ENCODE measurements at regions not wholly inside any gene's neighbourhood (a gene's known extent, or its start where the extent isn't known, plus 50 kb on each side); places are given as distances from the start of the nearest gene placed in this dataset.

- Histone ChIP-seq H3K27ac (no peak overlapping the region), H3K36me3 (no peaks in the 10 kb centered on the region), H3K4me3 (no peak overlapping the region), H3K27me3 (no peaks in the 10 kb centered on the region), H3K4me1 (no peaks in the 10 kb centered on the region), H3K9me3 (peaks cover 0 to 10% (median 3%) of the 10 kb centered on the region in 3 donors)
- intact Hi-C loops (cut with DNase I; ENCODE audit: low total_unique reads), result no loop called here
- TF ChIP-seq POLR2A (IDR thresholded peaks at IDR 0.05), result no peak
- no peak for TF ChIP-seq CTCF (IDR thresholded peaks at IDR 0.05 in 4 of 5, conservative IDR thresholded peaks at IDR 0.05 in 1 of 5)
- in situ Hi-C loops (cut with MboI; ENCODE audit: low sequenced_read_pairs in 4 of 4), result no loop called here
- DNase-seq (no peak), ATAC-seq (no peak)
These were observed 181.6 kb upstream of the POU2AF2 start for GRCh38 chr11:111063726-111064517.

- intact Hi-C loops (cut with DNase I; ENCODE audit: low total_unique reads) (no loop called here), in situ Hi-C loops (cut with MboI; ENCODE audit: low sequenced_read_pairs in 4 of 4) (no loop called here)
- H3K27me3 ChIP-seq, result no peaks in the 10 kb centered on the region
- H3K36me3 ChIP-seq, result no peaks in the 10 kb centered on the region
- H3K9me3 ChIP-seq, result no peaks in the 10 kb centered on the region
- no peak overlapping the region for H3K4me3 ChIP-seq
- TF ChIP-seq POLR2A (IDR thresholded peaks at IDR 0.05), result no peak
- TF ChIP-seq CTCF (IDR thresholded peaks at IDR 0.05 in 4 of 5, conservative IDR thresholded peaks at IDR 0.05 in 1 of 5), result no peak
- DNase-seq, result no peak
- no peak overlapping the region for H3K27ac ChIP-seq
- no peak for ATAC-seq
- no peaks in the 10 kb centered on the region for H3K4me1 ChIP-seq
These were observed 183.1 kb upstream of the POU2AF2 start for GRCh38 chr11:111062420-111062819.

DNA sequence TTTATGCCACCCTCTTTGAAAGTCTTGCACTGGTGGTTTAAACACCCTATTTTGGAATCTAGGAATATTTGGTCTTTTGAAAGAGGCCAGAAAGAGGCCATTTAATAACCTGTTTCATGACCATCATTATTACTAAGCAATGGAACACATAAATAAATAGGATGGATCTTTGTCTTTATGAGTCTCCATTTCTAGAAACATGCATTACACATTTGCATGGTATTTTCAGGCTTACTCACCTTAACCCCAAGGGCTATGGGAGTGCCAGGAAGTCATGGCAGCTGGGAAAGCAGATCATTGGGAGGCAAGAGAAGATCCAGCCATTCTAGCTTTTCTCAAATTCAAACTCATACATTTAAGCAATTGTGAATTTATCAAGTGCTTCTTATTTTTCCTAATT is 185.8 kb upstream of the POU2AF2 start:
- intact Hi-C loops (cut with DNase I; ENCODE audit: low total_unique reads), result no loop called here
- Histone ChIP-seq H3K9me3 (no peaks in the 10 kb centered on the region), H3K4me3 (no peak overlapping the region), H3K27me3 (no peaks in the 10 kb centered on the region), H3K4me1 (no peaks in the 10 kb centered on the region), H3K27ac (no peak overlapping the region), H3K36me3 (no peaks in the 10 kb centered on the region)
- in situ Hi-C loops (cut with MboI; ENCODE audit: low sequenced_read_pairs in 4 of 4), result no loop called here
- TF ChIP-seq POLR2A (IDR thresholded peaks at IDR 0.05), result no peak
- no peak for TF ChIP-seq CTCF (IDR thresholded peaks at IDR 0.05 in 4 of 5, conservative IDR thresholded peaks at IDR 0.05 in 1 of 5)
- no peak for ATAC-seq
- DNase-seq, result no peak

DNA sequence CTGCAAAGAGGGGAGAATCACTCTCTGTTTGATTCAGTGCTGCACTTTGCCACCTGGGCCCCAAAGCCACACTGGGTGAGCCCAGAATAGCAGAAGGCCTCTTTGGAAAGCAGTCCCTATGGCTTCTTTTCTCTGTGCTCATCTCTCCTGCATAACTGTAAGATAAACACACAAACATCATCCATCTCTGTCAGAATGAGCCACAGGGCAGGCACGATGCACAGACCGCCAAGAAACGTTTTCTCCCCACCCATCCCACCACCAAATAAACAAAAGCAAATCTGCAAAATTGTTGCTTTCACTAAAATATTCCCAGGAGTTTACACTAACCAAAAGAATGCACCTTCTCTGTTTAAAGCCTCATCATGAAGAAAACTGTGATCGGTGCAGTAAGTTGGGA is 196.4 kb upstream of the POU2AF2 start:
- Histone ChIP-seq H3K4me3 (no peak overlapping the region), H3K4me1 (no peaks in the 10 kb centered on the region), H3K27me3 (no peaks in the 10 kb centered on the region), H3K27ac (no peak overlapping the region), H3K36me3 (no peaks in the 10 kb centered on the region), H3K9me3 (no peaks in the 10 kb centered on the region)
- in situ Hi-C loops (cut with MboI; ENCODE audit: low sequenced_read_pairs in 4 of 4) (no loop called here), intact Hi-C loops (cut with DNase I; ENCODE audit: low total_unique reads) (no loop called here)
- DNase-seq, result no peak
- TF ChIP-seq CTCF (IDR thresholded peaks at IDR 0.05 in 4 of 5, conservative IDR thresholded peaks at IDR 0.05 in 1 of 5) (no peak), POLR2A (IDR thresholded peaks at IDR 0.05) (no peak)
- ATAC-seq, result no peak

DNA sequence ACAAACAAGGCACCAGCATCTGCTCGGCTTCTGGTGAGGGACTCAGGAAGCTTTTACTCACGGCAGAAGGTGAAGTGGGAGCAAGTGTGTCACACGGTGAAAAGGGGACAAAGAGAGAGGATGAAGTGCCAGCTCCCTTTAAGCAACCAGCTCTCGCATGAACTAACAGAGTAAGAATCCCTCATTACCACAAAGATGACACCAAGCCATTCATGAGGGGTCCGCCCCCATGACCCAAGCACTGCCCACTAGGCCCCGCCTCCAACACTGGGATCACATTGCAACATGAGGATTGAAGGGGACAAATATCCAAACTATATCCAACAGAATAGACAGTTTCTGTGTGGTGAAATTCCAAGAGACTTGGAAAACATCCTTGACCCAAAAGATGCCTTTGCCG is 198.2 kb upstream of the POU2AF2 start:
- Histone ChIP-seq H3K27ac (no peak overlapping the region), H3K27me3 (no peaks in the 10 kb centered on the region), H3K4me1 (no peaks in the 10 kb centered on the region), H3K4me3 (no peak overlapping the region), H3K36me3 (no peaks in the 10 kb centered on the region), H3K9me3 (no peaks in the 10 kb centered on the region)
- no peak for TF ChIP-seq POLR2A (IDR thresholded peaks at IDR 0.05)
- intact Hi-C loops (cut with DNase I; ENCODE audit: low total_unique reads), result no loop called here
- DNase-seq, result no peak
- ATAC-seq, result no peak
- in situ Hi-C loops (cut with MboI; ENCODE audit: low sequenced_read_pairs in 4 of 4), result no loop called here
